Fibroblast of lung (primary cell): ENCODE measurements at regions not wholly inside any gene's neighbourhood (a gene's known extent, or its start where the extent isn't known, plus 50 kb on each side); places are given as distances from the start of the nearest gene placed in this dataset.
"Not testable (repeated sequence)": the region's sequence is repeated elsewhere in the genome, so short reads cannot be mapped to it uniquely, and the experiment has no call there.

Experiments
- DNase-seq, 2 donors: peaks; one replicate each; pipeline versions ENCODE4 v3.0.0 to v3.0.0-alpha.2; 2010; ENCODE audit warnings: low read depth in 2 of 2
- H2AFZ ChIP-seq: 2 replicates; pipeline ENCODE4 v1.5.1; 2012; ENCODE audit warnings: low read length, control low read depth, inconsistent platforms
- H3K27ac ChIP-seq: 2 replicates; pipeline ENCODE4 v1.5.1; 2011; ENCODE audit warnings: low read length, control low read depth; ENCODE audit not compliant: insufficient read depth
- H3K27me3 ChIP-seq: 2 replicates; pipeline ENCODE4 v1.5.1; 2011; ENCODE audit warnings: mild to moderate bottlenecking, low read length; ENCODE audit not compliant: control insufficient read depth, insufficient read depth
- H3K36me3 ChIP-seq: 2 replicates; pipeline ENCODE4 v1.5.1; 2011; ENCODE audit warnings: low read length; ENCODE audit not compliant: control insufficient read depth, insufficient read depth
- H3K4me1 ChIP-seq: 2 replicates; pipeline ENCODE4 v1.5.1; 2011; ENCODE audit warnings: low read length; ENCODE audit not compliant: control insufficient read depth, insufficient read depth; ENCODE audit errors: extremely low read depth
- H3K4me2 ChIP-seq: 2 replicates; pipeline ENCODE4 v1.5.1; 2011; ENCODE audit warnings: low read length, control low read depth; ENCODE audit not compliant: insufficient read depth; ENCODE audit errors: extremely low read depth
- H3K4me3 ChIP-seq, 4 experiments: fragments of 200-600 bp in 1 of 4; sonication (generic) in 1 of 4; replicated peaks in 1 of 4; 2 replicates each; pipeline ENCODE4 v1.5.1; 2011 to 2016; ENCODE audit warnings: low read length in 4 of 4, low read depth in 3 of 4, mild to moderate bottlenecking in 3 of 4, control low read depth in 2 of 4, inconsistent platforms in 1 of 4, mixed read lengths in 1 of 4; ENCODE audit not compliant: insufficient read depth in 1 of 4; ENCODE audit errors: control extremely low read depth in 1 of 4
- H3K79me2 ChIP-seq: 2 replicates; pipeline ENCODE4 v1.5.1; 2012; ENCODE audit warnings: mild to moderate bottlenecking, low read length, inconsistent platforms; ENCODE audit not compliant: control insufficient read depth, insufficient read depth
- H3K9ac ChIP-seq: 2 replicates; pipeline ENCODE4 v1.5.1; 2011; ENCODE audit warnings: mild to moderate bottlenecking, low read length, control low read depth; ENCODE audit not compliant: insufficient read depth
- H3K9me3 ChIP-seq: 2 replicates; pipeline ENCODE4 v1.5.1; 2012; ENCODE audit warnings: low read depth, low read length; ENCODE audit not compliant: control insufficient read depth, insufficient read depth
- H4K20me1 ChIP-seq: 2 replicates; pipeline ENCODE4 v1.5.1; 2011; ENCODE audit warnings: low read length; ENCODE audit not compliant: control insufficient read depth, insufficient read depth; ENCODE audit errors: extremely low read depth
- EZH2 ChIP-seq: IDR thresholded peaks from 2 replicates; pipeline ENCODE4 v1.5.1; 2012; ENCODE audit warnings: low read length, control low read depth, mild to moderate bottlenecking; ENCODE audit errors: missing control alignments
- TF ChIP-seq, protein P1 (sequence below), 2 donors: IDR thresholded peaks in 1 of 2; conservative IDR thresholded peaks in 1 of 2; 1 replicate in 1 of 2; 2 replicates in 1 of 2; pipeline ENCODE4 v1.5.1; 2011 to 2012; ENCODE audit warnings: low read length in 2 of 2, control low read depth in 1 of 2, inconsistent platforms in 1 of 2, low read depth in 1 of 2, mild to moderate bottlenecking in 1 of 2

DNA sequence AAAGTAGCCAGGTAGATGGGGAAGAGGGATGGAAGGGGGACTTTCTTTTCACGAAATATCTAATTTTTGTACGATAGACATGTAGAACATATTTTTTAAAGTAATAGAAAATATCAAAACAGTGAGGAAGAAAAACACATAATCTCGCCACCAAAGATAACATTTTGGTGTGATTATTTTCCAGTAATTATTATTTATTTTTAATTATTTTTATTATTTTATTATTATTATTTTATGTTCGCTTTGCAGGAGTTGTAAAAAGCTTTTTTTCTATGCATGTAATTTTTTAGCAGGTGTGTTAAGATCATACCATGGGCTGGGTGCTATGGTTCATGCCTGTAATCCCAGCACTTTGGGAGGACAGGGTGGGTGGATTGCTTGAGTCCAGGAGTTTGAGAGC is 85.6 kb upstream of the CCND2 start:
- no peak for DNase-seq
- Histone ChIP-seq H3K9me3 (no peaks in the 10 kb centered on the region), H3K27me3 (no peaks in the 10 kb centered on the region), H3K27ac (no peak overlapping the region), H3K4me2 (no peak overlapping the region), H3K9ac (no peak overlapping the region), H3K36me3 (no peaks in the 10 kb centered on the region), H4K20me1 (no peaks in the 10 kb centered on the region), H2AFZ (no peak overlapping the region), H3K4me3 (no peak overlapping the region), H3K4me1 (no peaks in the 10 kb centered on the region), H3K79me2 (no peaks in the 10 kb centered on the region)
- TF ChIP-seq, protein P1, sequence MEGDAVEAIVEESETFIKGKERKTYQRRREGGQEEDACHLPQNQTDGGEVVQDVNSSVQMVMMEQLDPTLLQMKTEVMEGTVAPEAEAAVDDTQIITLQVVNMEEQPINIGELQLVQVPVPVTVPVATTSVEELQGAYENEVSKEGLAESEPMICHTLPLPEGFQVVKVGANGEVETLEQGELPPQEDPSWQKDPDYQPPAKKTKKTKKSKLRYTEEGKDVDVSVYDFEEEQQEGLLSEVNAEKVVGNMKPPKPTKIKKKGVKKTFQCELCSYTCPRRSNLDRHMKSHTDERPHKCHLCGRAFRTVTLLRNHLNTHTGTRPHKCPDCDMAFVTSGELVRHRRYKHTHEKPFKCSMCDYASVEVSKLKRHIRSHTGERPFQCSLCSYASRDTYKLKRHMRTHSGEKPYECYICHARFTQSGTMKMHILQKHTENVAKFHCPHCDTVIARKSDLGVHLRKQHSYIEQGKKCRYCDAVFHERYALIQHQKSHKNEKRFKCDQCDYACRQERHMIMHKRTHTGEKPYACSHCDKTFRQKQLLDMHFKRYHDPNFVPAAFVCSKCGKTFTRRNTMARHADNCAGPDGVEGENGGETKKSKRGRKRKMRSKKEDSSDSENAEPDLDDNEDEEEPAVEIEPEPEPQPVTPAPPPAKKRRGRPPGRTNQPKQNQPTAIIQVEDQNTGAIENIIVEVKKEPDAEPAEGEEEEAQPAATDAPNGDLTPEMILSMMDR (conservative IDR thresholded peaks at IDR 0.05 in 1 of 2, IDR thresholded peaks at IDR 0.05 in 1 of 2; ENCODE audit: low read depth in 1 of 2, low read length in 2 of 2) = no peak
- no peak for TF ChIP-seq EZH2

DNA sequence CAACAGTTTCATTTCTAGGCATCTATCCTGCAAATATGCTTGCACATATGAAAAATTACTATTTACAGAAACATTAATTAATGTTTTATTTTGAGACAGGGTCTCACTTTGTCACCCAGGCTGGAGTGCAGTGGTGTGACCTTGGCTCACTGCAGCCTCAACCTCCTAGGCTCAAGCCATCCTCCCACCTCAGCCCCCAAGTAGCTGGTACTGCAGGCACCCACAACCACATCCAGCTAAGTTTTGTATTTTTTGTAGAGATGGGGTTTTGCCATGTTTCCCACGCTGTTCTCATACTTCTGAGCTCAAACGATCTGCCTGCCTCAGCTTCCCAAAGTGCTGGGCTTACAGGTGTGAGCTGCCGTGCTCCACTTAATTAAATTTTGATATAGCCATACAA is 86.2 kb upstream of the CCND2 start:
- not testable (repeated sequence) for H3K27ac ChIP-seq, H3K9me3 ChIP-seq, H3K4me3 ChIP-seq, H3K4me2 ChIP-seq, H3K4me1 ChIP-seq, H3K36me3 ChIP-seq, H2AFZ ChIP-seq, DNase-seq, H3K9ac ChIP-seq, H3K27me3 ChIP-seq, H4K20me1 ChIP-seq, H3K79me2 ChIP-seq

DNA sequence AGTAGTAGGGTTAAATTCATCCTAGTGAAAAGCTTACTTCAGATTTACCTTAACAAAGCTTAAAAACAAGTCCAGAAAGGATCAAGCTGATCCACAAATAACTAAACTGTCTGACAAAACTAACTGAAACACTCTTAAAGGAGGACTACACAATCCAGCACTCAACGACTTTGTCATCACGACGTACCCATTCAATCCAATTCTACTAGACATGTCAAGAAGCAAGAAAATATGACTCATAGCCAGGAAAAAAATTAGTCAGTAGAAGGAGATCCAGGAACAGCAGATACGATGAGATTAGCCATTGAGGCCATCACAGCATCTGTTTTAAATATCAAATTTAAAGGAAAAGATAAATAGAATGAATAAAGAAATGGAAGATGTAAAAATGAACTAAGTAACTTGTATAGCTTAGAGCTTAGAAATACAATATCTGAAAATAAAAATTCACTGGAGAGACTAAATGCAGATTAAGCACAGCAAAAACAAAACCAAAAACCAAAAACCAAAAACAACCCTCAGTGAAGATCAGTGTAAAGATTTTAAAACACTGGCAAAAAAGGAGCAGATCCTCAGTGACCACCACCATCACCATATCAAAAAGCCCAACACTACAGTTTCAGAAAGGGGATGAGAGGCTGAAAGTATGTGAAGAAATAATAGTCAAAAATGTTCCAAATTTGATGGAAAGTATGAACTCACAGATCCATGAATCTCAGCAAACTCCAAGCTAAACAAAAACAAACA is 95.0 kb upstream of the CCND2 start:
- TF ChIP-seq EZH2 = no peak
- TF ChIP-seq, protein P1 (conservative IDR thresholded peaks at IDR 0.05 in 1 of 2, IDR thresholded peaks at IDR 0.05 in 1 of 2; ENCODE audit: low read depth in 1 of 2, low read length in 2 of 2) = no peak
- H3K9ac ChIP-seq = no peak overlapping the region
- H3K27me3 ChIP-seq = no peaks in the 10 kb centered on the region
- H3K9me3 ChIP-seq = no peaks in the 10 kb centered on the region
- no peak overlapping the region for H3K27ac ChIP-seq
- no peak overlapping the region for H3K4me2 ChIP-seq
- H3K4me1 ChIP-seq = no peaks in the 10 kb centered on the region
- DNase-seq = no peak
- no peaks in the 10 kb centered on the region for H3K36me3 ChIP-seq
- no peaks in the 10 kb centered on the region for H3K79me2 ChIP-seq
- H2AFZ ChIP-seq = no peak overlapping the region
- H4K20me1 ChIP-seq = no peaks in the 10 kb centered on the region
- H3K4me3 ChIP-seq = no peak overlapping the region
